ENCODE measurements at regions not wholly inside any gene's neighbourhood (a gene's known extent, or its start where the extent isn't known, plus 50 kb on each side); places are given as distances from the start of the nearest gene placed in this dataset.
"Not testable (repeated sequence)": the region's sequence is repeated elsewhere in the genome, so short reads cannot be mapped to it uniquely, and the experiment has no call there.

DNA sequence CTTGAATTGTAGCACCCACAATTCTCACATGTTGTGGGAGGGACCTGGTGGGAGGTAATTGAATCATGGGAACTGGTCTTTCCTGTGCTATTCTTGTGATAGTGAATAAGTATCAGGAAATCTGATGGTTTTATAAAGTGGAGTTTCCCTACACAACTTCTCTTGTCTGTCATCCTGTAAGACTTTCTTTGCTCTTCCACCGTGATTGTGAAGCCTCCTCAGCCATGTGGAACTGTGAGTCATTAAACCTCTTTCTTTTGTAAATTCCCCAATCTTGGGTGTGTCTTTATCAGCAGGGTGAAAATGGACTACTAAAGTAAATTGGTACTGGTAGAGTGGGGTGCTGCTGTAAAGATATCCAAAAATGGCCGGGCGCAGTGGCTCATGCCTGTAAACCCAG lies 215.6 kb downstream of the LIG4 start:
- no peak for DNase-seq

DNA sequence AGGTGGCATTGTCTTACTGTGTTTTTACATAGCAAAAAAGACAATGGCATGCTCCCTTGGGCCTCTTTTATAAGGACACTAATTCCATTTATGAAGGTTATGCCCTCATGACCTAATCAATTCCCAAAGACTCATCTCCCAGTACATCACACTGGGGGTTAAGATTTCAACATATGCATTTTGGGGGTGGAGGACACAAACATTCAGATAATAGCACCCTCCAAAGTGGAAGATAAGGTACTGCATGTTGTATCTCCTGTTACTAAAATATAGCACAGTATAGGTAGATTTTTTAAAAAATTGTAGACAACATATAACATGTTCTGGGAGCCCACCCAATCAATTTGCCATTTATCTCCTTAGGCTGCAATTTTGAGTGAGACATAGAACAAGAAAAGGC lies 221.2 kb downstream of the LIG4 start:
- DNase-seq, result no peak

DNA sequence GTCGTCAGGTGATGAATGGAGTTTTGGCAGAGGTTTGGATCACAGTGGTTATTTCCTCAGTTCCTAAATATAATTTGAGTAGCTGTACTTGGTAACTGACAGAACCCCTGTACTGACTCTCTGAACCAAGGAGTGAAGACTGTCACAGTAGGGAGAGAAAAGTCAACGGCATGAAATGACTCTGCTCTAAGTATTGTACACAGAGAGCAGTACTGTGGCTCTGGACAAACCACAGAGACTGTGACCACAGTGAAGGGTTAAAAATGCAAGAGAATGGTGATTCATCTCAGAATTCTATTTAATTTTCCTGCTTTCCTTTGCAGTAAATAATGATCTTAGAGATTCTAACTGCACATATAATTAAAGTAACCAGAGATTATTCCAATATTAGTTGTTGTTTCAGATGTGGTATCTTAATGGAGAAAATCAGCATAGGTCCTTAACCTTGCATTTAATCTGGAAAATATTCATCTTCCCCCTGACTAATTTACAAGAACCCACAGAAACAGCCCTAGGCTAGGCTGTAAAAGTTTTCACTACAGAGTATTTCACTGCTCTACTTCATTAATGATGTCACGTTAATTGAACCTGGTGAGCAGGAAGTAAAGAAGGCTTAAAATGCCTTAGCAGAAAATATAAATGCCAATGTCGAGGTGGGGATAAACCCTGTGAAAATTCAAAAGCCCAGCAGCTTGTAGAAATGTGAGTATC lies 221.9 kb downstream of the LIG4 start:
- DNase-seq, result no peak

DNA sequence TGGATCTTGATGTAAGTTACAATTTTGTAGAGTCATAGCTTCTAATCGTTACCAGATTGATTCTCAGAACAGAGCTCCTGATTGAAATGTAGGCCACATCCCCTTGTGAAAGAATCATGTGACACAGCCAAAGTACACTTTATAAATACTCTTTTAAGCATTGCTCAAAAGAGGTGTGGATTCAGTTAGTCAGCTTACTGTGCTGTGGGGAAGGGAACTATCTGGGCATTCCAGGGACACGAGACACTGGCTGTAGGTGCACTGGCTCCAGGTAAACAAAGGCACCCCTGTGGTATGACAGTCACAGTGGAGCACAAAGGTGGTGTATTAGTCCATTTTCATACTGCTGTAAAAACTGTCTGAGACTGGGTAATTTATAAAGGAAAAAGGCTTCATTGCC lies 222.8 kb downstream of the LIG4 start:
- no peak for DNase-seq

DNA sequence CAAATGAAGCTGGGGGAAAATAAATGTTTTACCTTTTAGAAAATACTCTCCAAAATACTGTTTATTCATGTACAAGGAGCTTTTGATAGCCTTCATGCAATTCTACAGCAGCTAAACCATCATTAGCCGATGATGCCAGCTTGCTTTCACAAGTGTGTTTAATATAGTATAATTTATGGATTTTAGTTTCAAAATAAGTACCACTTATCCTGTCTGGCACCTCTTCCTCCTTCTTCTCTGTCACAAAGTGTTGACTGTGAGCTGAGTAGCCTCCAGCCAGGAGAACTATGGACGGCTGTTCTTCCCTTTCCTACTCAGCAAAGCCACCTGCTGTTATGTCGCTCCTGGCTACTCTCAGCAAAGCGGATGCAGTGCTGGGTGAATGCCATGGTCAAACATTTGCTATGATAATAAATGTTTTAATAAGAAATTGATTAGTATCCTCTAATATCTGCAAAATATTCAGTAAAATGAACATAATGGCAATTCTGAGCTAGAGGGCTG lies 238.2 kb downstream of the LIG4 start:
- no peak for DNase-seq

DNA sequence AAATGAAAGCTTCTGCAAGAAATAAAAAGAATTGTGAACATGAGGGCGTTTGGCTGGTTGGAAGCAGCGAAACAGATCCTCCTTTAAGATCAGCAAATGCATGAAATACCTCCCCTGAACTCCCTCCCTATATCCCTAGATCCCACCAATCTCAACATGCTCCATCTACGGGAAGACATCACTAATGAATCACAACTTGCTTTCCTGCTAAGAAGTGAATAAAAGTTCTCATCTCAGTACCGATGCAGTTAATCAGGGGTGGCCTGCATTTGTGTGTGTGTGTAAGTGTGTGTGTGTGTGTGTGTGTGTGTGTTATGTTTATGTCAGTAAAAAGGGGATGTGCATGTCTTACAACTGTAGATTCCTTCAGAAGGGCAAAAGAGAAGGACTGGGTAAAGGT lies 238.7 kb downstream of the LIG4 start:
- no peak for DNase-seq

DNA sequence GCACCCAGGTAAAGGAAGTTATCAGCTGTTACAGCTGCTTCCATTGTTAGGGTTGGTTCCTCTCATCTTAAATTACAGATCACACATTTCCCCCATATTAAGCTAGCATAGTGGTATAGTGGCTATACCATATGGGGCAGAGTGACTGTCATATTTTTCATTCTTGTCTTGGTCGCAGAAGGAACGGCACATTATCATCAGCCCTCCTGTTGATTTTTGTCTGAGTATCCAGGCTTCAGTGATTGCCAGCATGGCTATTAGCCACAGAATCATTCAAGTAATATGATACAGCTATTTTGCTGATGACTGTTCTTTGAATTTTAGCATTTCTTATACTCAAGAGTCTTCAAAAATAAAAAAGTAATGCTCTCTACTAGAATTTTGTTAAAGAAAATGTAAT lies 240.9 kb downstream of the LIG4 start:
- DNase-seq, result no peak

DNA sequence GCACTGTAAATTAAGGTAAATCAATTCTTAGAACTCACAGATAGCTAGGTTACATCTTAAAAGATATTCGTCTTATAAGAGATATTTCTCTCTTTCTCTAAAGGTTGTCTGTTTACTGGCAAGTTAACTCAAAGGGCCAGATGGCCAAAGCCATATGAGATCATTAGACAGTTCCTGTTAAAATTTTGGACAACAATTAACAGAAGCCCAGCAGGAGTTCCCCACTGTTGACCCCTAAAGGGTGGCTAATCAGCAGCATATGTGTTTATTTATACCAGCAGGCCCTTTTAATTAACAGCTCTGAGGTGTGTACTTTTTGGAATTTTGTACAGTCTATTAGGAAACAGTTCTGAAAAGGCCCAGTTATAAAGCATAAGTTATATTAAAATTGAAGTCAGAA lies 245.8 kb downstream of the LIG4 start:
- DNase-seq, result no peak

DNA sequence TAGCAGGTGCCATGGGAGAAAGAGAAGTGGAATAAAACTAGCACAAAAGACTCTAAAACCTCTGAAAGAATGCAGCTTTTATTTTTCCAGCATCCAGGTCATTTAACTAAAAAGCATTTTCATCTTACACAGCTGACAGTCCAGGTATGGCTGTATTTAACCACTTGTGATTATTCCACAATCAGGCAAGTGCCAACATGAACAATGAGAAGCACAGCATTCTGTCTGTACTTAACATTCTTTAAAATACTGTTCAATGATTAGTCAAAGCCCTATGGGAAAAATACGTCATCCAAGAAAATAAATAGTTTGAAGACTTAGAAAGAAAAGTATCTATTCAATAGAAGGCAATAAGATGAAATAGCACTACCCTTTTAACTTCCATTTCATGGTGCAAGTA lies 246.9 kb downstream of the LIG4 start:
- DNase-seq, result no peak

DNA sequence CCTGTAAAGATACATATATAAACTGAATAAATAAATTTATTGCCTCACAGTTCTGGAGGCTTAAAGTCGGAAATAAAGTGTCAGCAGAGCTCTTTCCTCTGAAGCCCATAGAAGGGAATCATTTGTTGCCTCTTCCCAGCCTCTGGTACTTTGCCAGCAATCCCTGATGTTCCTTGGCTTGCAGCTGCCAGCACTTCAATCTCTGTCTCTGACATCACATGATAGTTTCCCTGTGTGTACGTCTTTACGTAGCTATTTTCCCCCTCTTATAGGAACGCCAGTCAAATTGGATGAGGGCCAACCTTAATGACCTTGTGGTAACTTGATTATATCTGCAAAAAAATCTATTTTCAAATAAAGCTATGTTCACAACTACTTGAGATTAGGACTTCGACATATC lies 250.9 kb downstream of the LIG4 start:
- DNase-seq, result no peak

DNA sequence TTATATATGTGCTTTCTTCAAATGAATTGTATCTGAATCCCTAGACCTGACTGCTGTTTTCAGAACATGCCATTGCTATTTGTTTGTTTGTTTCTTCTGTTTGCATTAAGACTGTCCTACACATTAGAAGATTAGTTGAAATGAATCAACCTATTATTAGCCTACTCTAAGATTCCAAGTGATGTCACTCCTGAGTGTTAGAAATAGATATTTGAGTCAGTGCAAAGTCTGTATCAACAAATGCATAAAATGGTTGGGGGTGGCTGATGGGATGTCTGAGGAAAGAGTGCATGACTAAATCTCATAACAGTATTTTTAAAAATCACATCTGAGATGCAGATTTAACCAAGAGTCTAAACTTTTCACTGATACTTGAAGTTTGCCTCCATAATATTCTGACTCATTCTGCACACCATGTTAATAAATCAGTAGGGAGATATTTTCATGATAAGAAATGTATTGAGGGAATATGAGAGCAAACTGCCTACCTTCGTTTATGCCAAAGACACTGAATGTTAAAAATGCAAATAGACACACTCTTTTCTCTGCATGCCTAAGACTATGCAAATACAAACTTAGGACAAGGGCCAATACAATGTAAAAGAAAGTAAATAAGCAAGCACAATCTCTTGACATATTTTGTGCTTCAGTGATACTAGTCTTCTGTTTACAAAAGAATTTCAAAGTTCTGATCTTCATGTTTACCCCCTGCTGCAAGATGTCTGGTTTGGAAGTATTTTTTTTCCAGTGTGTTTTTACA lies 253.3 kb downstream of the LIG4 start:
- DNase-seq, result no peak

DNA sequence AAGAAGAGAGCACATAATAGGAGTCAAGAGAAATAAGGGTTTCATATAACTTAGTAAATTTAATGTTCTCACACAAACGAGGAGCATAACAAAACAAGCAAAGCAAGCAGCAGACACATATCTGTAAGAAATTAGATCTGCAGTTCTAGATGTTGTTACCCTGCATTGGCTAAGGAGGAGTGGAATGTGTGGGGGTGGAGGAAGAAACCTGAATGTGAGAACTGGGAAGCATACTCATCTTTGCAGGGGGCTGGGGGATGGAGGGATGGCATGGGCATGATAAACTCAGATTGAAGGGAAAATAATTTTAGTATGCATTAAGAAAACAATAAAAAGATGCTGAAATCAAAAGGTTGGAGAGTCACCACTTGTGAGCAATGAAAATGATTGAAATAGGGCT lies 255.0 kb downstream of the LIG4 start:
- no peak for DNase-seq

DNA sequence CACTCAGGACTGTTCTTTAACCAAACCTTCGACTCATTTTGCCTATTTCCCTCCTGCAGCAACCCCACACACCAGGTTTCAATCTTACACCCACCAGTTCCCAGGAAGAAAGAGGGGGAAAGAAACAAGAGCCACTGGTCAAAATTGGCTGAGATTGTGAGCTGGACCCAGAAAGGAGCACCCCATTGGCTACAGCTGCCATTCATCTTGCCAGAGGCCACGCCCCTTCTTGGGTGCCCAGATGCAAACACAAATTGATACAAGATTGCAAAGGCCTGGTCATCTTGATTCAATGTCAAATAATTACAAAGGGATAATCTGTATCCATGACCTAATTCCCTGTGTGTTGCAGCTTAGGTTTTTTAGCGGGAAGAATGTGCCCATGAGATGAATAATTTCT lies 258.4 kb downstream of the LIG4 start:
- DNase-seq, result no peak

DNA sequence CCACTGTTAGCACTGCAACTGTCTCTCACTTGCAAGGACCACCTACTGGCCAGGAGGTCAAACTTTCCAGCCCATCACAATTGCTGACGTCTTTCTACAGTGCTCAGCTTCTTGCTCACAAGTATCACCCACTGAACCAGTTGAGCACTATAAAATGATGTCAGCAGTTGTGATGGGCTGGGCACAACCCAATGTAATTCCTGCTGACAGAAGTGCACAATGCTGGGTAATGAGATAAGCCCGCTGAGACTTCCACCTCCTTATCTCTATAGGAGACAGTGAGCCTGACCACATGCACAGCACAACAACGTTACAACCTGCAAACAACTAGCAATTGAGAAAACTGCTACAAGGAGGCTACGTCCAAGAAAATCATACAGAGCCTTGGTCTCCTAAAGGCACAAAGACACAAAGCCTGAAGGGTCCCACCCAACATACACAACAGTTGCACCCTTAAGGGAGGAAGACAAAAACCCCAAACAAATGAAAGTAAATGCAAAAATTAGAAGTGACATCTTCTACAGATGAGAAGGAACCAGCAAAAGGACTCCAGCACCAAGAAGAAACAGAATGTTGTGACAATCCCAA lies 273.2 kb downstream of the LIG4 start:
- DNase-seq, result no peak

DNA sequence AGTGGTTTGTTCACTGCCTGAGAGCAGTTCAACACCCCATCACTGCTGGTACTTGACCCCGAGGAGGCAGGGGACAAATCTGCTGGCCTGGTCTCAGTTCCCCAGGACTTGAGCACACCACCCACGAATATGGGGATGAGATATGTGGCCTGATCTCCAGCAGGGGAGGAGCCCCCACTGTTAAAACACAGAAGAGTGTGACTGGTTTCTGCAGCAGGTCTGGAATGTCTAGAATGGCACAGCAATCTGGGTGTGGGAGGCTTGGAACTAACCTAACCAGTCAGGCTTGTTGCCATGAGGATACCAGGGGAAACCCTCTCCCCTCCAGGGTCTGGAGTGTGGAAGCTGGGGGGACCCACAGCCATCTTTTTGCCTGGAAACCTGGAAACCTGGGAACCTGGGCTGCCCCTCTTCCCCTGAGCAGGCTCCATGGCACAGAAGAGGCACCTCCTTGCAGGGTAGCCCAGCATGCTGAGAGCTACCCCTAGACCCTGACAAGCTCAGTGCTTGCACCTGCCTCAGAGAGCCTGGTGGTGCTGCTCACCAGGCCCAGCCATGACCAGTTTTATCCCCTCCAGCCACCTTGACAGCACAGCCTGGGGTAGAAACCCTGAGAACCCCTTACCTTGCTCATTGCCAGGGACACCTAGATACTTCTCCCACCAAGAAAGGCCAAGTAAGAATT lies 273.8 kb downstream of the LIG4 start:
- DNase-seq, result no peak

DNA sequence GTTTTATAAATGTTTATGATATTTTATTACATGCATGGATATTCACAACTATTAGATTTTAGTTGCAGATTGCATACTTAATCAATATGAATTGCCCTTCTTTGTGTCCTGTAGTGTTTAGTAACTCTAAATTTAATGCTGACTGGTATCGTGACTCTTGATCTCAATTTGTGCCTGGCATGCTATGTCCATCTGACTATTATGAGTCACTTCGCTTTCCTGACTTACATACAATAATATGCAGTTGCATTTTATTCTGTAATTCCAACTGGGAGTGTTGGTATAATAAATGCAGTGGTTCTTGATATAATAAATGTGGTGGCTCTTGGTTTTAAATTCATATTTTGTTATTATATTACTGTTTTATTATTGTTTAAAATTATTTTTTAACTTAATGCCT lies 277.5 kb downstream of the LIG4 start:
- no peak for DNase-seq

DNA sequence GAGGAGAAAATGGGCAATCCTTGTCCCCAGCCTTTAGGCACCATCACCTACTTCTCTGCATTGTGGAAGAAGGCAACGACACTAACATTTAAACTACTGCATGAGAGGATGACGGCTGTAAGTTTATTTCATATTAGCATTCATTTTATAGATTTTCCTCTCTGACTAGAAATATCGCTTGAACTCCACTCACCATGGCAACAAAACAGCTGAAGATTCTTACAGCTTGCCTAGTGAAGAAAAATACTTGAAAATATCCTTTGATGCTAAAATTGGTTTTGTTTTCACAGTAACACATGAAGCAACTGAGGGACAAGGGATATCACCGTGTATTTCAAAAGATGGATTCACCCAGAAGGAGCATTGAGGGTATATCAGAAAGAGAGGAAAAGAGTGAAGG lies 284.3 kb downstream of the LIG4 start:
- no peak for DNase-seq

DNA sequence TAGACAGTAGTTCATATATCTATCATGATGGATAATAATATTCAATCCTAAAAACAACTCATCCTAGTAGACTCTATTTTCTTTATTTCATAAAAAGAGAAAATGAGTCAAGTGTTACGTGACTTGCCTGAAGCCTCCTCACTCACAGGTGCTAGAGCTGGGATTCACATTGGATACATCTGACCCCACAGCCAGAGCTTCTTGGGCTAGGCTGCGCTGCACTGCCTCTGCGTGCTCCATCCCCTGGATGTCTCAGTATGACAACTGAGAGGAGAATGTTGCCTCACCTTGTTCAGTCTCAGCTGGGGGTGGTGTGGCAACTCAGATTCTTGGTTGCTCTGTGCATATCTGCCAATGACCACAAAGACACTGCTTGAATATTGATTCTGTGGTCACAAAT lies 286.6 kb downstream of the LIG4 start:
- no peak for DNase-seq

DNA sequence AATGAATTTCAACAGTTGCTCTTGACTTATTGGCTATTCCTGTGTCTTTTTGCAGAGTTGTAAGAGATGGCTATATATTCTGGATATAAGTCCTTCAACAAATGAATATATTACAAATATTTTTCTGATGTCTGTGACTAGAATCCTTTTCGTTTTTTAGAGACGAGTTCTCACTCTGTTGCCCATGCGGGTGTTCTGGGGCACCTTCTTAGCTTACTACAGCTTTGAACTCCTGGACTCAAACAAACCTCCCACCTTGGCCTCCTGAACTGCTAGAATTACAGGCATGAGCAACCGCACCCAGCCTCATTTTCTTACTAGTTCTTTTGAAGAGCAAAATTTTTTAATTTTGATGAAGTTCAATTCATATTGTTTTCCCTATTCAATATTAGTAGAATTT lies 287.8 kb downstream of the LIG4 start:
- DNase-seq, result no peak

DNA sequence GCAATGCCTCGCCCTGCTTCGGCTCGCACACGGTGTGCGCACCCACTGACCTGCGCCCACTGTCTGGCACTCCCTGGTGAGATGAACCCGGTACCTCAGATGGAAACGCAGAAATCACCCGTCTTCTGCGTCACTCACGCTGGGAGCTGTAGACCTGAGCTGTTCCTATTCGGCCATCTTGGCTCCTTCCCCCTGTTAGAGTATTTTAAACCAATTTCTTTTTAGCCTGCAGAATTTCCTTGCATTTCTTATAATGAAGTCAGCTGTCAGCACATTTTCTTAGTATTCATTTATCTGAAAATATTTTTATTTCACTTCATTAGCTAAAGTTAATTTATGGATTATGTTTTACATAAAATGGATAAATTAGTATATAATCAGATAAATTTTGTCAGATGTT lies 288.8 kb downstream of the LIG4 start:
- not testable (repeated sequence) for DNase-seq

DNA sequence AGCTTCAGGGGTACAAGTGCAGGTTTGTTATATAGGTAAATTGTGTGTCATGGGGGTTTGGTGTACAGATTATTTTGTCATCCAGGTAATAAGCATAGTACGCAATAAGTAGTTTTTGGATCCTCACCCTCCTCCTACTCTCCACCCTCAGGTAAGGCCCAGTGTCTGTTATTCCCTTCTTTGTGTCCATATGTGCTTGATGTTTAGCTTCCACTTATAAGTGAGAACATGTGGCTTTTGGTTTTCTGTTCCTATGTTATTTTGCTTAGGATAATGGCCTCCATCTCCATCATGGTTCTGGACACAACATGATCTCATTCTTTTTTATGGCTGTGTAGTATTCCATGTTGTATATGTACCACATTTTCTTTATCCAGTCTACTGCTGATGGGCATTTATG lies 298.4 kb downstream of the LIG4 start:
- DNase-seq, result not testable (repeated sequence)

DNA sequence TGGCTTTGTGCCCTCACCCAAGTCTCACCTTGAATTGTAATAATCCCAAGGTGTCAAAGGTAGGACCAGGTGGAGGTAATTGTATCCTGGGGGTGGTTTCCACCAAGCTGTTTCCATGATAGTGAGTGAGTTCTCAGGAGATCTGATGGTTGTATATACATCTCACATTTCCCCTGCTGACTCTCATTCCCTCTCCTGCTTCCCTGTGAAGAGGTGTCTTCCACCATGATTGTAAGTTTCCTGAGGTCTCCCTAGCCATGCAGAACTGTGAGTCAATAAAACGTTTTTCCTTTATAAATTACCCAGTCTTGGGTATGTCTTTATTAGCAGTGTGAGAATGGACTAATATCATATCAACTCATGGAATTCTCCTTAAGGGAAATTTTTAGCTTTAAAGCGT lies 302.6 kb downstream of the LIG4 start:
- no peak for DNase-seq

DNA sequence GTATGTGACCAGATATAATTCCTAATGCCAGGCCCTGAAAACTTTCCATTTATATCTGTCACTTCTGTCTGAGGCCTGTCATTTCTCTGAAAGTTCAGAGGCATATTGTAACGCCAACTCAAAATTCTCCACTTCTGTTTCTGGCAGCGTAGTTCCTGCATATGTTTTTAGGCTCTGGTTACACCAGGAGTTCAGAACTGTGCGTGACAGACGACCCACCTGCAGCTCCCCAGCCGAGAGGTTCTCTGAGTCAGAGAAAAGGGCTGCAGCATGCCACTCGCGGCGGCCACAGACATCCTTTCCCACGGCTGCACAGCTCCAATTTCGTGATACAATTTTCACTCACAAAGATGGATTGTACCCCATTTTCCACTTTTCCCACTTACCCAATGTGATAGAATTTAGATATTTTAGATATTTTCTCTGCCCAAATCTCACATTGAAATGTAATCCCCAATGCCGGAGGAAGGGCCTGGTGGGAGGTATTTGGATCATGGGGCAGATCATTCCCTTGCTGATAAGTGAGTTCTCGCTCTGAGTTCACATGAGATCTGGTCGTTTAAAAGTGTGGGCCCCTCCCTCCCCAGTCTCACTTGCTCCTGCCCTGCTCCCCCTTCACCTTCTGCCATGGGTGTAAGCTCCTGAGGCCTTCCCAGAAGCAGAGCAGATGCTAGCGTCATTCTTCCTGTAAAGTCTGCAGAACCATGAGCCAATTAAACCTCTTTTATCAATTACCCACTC lies 308.1 kb downstream of the LIG4 start:
- no peak for DNase-seq
